GM19025 (cell line): ENCODE measurements at regions not wholly inside any gene's neighbourhood (a gene's known extent, or its start where the extent isn't known, plus 50 kb on each side); places are given as distances from the start of the nearest gene placed in this dataset.

Experiments used
- ATAC-seq: cut with Tn5 transposase; IDR thresholded peaks from one replicate; pipeline ENCODE4 v1.9.1; 2021; ENCODE audit warnings: mild to moderate bottlenecking, low read depth, moderate library complexity; ENCODE audit not compliant: unreplicated experiment

DNA sequence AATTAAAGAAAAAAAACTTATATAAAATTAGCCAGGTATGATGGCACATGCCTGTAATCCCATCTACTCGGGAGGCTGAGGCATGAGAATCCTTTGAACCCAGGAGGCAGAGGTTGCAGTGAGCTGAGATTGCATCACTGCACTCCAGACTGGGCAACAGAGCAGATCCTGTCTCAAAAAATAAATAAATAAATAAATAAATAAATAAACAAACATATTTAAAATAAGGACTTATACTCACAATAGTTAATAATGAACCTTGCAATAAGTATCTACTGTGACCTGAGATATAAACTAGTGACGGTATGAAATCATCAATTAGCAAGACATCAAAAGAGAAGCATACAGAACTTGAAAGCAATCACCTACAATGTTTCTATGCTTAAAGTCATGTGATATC is 548.4 kb upstream of the JARID2 start:
- ATAC-seq: no peak

DNA sequence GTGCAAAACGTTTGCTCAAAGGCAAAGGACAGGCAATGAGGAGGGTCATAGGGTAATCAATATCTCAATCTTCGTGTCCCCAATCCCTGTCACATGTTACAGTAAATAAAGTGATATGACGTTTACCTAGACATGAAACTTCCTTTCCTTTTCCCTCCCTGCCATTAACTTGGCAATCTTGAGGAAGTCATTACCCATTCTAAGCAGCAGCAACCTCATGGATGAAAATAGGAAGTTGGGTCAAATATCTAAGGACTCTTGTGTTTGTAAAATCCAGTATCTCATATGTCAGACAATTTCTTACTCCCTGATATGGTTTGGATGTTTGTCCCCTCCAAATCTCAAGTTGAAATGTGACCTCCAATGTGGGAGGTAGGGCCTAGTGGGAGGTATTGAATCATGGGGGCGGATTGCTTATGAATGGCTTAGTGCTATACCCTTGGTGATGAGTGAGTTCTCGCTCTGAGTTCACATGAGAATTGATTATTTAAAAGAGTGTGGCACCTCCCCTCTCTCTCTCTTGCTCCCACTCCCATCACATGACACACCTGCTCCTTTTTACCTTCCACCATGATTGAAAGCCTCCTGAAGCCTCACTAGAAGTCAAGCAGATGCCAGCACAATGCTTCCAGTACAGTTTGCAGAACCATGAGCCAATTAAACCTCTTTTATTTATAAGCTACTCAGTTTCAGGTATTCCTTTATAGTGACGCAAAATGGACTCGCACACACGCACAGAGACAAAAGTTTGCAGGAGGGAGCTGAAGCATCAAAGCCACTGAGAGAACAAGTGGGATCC is 545.9 kb upstream of the JARID2 start:
- ATAC-seq: no peak

DNA sequence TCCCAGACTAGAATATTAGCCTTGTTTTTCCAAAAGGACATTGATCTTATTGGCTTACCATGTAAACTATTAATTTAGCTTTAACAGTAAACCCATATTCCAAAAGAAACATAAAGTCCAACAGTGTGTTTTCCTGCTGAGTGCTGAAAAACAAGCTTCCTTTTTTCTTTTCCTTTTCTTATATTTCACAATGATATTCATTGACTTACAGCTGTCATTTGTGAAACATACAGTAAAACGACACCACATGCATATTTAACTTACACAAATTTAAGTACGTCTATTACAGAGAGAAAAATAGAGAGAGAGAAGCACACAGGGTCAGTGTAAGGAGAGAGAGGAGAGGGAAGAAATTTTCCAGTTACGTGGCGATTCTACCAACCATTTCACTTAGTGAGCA is 543.9 kb upstream of the JARID2 start:
- ATAC-seq: no peak

DNA sequence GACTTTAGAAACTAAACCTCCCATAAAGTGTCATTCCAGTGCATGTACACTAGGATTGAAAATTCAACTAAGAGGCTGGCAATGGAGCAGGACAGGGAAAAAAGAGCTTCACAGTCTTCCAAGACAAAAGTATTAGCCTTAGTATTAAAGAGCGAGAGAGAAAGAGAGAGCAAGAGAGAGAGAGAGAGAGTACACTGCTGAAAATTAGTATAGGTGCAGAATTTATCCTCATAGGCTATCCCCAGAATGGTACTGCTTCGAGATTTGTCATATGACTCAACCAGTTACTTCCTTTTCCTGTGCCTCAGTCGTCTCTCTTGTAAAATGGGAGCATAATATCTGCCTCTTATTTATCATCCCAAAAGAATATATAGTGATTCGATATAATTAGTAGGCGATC is 543.2 kb upstream of the JARID2 start:
- ATAC-seq: no peak

DNA sequence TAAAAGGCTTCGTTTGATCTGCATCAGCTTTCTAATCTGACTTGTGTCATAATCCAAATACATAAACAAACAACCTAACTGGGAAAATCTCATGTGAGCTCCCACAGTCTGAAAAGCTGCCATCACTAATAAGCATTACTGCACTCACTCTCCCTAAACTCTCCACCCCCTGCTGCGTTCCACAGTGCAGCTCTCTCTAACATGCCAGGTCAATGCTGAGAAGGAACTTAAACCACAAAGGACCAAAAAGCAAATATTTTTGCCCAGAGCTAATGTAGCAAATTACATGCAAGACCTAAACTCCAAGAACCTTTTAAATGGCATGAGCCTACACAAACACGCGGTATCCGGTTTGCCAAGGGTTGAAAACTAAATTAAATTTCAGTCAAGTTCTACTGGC is 542.3 kb upstream of the JARID2 start:
- ATAC-seq: no peak

DNA sequence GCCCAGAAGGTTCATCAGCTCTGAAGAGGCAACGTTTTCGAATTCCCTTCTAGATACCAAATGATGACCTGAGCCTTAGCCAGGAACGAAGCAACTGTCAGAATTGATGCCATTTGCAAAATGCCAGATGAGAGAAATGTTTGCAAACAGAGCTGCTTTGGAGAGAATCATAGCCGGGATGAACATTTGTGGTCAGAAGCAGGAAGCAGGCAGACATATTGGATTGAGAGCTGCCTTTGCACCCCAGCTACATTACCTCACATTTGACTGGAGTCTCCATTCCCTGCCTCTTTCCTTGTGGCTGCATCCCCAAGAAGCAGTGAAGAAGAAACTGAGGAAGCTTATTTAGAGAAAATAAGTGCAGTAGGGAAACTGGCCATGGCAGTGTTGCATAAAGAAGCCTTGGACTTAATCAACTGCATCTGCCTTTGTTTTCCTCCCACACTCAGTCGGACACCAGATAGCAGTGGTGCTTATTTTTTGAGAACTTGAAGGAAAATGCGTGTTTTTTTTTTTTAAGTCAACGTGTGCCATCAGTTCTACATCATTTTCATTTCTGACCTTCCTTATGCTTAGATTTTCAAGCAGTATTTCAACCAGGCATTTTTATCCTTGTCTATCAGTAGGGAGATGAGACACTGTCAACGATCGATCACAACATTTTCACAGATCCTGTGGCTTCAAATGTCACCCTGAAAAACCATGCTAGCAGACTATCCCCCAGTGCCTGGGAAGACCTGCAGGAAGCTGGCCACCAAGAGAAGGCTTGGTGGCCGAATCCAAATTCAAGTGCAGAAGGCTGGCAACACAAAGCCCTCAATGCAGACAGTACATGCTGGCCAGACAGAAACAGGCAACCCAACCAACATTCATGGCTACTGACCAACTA is 541.2 kb upstream of the JARID2 start:
- ATAC-seq: no peak

DNA sequence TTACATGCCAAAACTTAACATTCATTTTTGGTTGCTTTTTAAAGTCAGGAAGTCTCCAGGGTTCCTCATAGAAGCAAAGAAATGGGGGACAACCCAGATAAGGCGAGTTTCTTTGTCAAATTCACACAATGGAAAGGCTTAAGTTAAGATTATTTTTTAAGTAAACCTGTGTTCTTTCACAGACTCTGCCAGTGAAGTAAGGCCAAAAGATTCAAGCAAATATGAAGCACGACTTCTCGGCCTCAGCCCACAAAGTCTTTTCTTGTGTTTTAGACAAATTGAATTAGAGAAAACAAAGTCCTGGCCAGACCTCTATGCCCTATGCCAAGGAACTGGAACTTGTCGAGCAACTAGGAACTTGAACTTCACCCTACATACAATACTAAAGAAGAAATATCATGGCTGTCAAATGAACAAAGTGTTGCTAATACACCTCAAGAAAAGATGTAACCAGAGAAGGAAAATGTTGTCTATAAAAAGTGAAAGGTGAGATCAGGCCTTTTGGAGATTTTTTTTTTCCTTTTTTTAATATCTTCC is 540.0 kb upstream of the JARID2 start:
- no peak for ATAC-seq

DNA sequence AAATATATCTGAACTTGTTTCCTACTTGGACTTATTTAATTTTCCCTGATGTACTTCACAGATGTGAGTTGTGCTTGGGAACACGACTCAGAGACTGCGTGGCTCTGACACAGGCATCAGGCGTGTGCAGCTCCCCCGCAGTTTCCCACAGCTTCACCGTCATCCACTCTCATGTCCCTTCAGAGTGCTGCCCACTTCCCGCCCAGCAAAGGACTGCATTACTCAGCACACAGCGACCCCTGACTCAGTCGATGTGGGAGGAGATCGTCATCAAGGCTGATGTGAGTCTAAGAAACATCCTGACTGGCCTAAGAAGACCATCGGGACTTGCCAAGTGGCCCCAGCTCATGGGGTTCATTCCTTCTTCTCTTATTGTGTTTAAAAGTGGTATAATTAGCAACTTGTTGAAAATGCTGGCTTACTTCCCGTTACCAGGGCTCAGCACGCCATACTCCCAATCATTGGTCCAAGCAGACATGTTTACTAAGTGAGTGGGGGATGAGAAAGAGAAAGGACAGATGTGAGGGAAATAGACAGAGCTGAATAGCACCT is 539.4 kb upstream of the JARID2 start:
- no peak for ATAC-seq

DNA sequence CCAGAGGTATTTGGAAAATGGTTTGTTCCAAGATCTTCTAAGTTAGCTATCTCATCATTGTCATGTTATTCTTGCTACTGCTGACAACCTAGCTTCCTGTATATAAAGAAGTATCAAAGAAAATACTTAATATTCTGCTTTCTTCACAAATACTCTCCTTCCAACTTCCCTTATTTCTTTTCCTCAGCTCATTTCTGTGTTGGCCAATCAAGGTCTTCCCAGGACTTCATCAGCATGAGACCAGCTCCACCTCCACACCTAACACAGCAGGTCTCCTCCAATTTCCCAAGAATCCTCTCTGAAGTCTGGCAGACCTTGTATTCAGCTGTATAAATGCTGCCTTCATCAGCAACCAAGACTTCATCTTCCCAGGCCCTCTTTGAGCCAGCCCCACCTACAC is 538.6 kb upstream of the JARID2 start:
- ATAC-seq: no peak

DNA sequence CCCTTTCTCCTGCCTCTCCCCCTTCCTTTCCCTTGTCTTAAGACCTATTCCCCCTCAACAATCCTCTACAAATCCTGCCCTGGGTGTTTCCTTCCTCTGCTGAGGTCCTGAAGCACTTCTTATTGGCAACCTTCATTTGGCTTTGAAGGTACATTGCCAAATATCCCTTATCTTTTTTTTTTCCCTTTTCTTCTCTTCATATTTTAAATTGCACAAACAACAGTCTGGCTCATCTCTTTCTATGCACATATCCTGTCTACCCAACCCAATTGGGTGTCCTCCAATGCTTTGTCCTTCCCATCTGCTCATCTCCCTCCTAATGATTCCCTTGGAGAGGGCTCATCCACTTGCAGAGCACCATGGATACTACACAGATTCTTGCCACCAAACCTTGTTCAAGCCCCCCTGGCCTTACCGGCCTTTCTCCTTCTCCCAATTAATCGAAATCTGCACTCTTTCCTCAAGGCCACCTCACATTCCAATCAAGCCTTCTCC is 537.9 kb upstream of the JARID2 start:
- no peak for ATAC-seq

DNA sequence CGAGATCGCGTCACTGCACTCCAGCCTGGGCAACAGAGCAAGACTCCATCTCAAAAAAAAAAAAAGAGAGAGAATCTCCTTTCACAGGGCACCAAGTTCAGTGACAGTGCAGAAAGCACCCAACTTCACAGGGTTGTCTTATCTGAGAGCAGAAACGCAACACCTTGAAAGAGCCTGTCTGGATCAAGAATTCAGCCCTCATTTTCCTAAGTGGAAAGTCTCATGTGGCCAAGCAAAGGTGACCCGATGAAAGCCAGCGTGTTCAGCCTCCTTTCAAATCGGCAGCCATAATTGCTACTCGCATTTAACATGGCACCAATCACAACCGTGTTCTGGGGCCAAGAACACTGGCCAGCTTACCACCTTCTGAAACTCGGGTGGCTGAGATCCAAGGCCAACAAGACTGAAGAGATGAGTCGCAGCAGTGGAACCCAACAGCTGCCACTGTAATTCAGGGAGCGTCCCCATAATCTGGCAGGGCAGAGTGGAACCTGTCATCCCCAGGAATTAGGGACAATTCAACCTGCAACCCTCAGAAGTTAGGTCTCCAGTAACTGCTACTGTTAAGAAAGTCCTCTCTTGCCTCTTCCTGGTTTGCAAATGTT is 536.7 kb upstream of the JARID2 start:
- no peak for ATAC-seq

DNA sequence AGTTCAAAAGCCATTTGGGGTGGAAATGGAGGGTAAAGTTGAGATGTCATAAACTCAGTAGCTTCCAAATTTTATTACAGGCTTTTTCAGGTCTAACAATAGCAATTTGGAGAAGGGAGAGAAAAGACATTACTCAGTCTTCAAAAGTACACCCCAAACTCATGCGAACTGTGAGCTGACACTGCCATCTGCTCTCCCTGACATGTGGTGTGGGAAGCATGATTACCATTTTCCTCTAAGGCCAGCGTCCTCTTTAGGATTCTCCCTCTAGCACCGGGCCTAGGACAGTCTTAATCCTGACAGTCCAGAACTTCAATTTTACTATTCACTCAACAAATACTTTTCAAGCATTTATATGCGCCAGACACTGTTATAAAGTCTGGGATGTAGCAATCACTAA is 536.0 kb upstream of the JARID2 start:
- no peak for ATAC-seq

DNA sequence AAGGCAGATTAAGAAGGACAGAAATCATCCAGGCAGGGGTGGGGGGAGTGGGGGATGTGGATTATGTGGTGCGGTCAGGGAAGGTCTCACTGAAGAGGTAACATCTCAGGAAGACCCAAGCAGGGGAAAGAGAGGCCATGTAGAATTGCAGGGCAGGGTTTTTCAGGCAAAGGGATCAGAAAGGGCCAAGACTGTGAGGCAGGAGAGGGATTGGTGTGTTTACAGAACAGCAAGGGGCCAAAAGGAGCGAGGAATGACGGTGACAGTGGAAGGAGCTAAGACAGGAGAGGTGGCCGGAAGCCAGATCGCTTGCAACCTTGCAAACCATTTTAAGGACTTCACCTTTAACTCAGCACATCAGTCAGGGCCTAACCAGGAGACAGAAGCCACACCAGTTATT is 535.4 kb upstream of the JARID2 start:
- ATAC-seq: no peak

DNA sequence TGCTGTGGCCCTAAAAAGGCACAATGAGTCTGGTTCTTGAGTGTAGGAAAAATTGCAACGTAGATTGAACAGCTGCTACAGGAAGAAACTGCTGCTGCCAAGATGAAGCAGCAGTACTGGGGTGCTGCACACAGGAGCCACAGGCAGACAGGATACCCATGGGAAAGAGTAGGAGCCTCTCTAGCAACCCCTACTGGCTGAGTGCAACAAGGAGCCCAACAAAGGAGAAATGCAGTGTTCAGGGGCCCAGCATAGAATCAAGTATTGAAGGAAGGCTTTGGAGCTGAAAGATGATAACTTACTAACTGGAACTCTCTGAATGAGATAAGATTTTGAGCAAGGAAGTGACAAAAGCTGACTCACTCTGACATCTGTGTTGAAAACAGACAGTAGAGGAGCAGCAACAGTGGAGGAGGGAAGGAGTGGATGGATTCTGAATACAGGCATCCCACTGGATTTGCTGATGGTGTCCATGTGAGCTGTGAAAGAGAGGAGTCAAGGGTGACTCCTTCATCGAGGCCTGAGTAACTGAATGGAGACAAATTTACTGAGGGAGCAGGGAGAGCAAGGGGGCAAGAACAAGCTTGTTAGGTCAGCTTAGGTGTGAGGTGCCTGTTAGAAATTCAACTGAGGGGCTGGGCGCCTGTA is 534.7 kb upstream of the JARID2 start:
- ATAC-seq: no peak

DNA sequence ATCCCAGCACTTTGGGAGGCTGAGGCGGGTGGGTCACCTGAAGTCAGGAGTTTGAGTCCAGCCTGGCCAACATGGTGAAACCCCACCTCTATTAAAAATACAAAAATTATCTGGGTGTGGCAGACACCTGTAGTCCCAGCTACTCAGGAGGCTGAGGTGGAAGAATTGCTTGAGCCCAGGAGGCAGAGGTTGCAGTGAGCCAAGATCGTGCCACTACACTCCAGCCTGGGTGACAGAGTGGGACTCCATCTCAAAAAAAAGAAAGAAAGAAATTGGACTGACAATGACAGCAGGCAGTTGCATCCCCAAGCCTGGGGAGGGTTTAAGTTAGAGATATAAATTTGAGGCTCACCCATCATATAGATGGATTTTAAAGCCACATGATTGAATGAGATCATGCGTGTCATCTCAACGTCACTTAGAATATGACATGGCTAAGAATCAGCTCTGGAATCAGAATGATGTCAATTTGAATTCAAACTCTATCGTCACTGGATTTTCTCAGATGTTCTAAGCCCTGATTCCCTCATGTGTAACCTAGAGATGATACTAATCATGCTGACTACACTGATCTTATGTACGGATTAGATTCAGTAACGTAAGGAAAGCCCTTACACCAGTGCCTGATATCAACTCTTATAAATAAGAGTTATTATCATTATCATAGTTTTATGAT is 534.0 kb upstream of the JARID2 start:
- ATAC-seq: no peak

DNA sequence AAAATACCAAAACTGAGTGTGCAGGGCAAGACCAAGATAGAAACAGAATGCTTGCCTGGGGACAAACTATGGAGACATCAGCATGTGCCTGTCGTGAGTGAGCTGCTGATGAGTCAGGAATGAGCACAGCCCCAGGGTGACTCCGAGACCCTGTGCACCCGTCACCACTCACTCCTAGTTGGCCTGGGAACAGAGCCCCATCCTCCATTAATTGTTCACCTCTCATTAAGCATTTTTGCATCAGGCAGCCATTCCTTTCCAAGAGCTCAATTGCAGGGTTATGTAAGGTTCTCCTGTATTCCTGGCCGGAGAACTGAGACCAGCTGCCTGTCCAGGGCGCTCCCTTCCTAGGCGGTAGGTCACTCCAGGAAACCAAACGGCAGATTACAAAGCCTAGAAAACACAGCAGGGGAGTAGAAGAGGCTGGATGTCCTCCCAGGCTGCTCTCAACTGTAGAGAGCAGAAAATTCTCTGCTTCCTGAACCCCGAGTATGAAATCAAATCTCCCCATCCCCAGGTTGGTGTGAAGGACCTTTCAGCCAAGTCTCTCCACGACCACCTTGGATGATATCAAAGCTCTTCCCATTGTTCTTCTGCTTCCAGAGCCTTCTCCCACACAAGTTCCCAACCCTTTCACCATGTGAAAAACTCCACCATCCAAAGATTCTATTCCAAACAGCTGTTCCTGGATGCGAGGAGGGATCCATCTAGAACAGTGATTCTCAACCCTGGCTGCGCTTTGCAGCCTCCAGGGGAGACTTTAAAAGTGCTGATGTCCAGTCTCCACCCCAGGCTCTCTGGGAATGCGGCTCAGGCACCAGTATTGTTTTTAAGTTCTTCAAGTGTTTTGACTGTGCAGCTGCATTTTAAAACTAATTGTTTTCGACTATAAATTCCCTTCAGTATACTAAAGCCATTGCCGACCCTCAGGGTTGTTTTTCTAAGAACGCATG is 532.6 kb upstream of the JARID2 start:
- no peak for ATAC-seq

DNA sequence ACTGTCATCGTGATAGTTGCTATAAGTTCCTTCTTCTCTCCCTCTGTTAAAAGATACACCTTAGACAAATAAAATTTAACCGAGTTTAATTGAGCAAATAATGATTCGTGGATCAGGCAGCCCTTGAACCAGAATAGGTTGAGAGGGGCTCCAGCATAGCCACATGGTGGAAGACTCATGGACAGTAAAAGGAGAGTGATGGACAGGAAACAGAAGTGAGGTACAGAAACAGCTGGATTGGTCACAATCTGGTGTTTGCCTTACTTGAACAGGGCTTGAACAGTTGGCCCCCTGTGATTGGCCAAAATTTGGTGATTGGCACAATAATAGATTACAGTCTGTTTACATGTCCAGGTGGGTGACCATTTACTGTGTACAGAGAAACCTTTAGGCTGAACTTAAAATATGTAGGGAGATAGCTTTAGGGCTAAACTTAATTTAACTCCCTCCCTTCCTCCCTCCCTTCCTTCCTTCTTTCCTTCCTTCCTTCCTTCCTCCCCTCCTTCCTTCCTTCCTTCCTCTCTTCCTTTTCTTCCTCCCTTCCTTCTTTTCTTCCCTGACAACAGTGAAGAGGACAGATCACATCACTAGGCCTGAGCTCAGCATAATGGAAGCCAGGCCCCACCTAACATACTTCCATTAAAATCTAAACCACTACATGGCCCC is 531.8 kb upstream of the JARID2 start:
- no peak for ATAC-seq

DNA sequence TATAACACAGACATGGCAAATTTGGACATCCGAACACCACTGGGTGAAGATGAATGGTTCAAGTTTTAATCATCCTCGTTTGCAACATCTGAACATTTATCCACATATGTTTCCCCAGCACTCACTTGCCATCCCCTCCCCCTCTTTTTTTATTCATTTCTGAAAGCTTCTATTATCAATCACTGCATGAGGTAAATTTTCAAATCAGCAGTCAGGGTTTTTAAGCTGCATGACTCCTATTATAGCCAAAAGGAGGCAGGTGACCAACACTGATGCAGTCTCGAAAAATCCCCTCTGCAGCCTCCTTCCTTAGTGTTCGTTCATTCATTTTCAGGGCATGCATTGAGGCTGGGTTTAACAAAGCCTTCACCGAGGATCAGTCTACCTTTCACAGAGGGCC is 530.8 kb upstream of the JARID2 start:
- no peak for ATAC-seq
